Neuronal stem cell (in vitro differentiated cells): ENCODE measurements at regions not wholly inside any gene's neighbourhood (a gene's known extent, or its start where the extent isn't known, plus 50 kb on each side); places are given as distances from the start of the nearest gene placed in this dataset.

Source experiments
- DNase-seq: peaks from one replicate; pipeline ENCODE4 v3.0.0-alpha.2; 2013; ENCODE audit warnings: low spot score
- H2AFZ ChIP-seq: one replicate; pipeline ENCODE4 v1.6.1; 2013; ENCODE audit warnings: mild to moderate bottlenecking, low read length, inconsistent platforms
- H2AK5ac ChIP-seq: 2 replicates; pipeline ENCODE4 v1.6.1; 2013; ENCODE audit warnings: low read depth, mild to moderate bottlenecking, inconsistent platforms, low read length, moderate library complexity, mixed read lengths
- H2BK120ac ChIP-seq: 2 replicates; pipeline ENCODE4 v1.6.1; 2013; ENCODE audit warnings: low read depth, mild to moderate bottlenecking, inconsistent platforms, low read length, moderate library complexity, mixed read lengths
- H2BK12ac ChIP-seq: one replicate; pipeline ENCODE4 v1.6.1; 2013; ENCODE audit warnings: low read length, inconsistent platforms
- H2BK15ac ChIP-seq: 2 replicates; pipeline ENCODE4 v1.6.1; 2013; ENCODE audit warnings: mild to moderate bottlenecking, low read length, inconsistent platforms, mixed read lengths
- H2BK5ac ChIP-seq: one replicate; pipeline ENCODE4 v1.6.1; 2013; ENCODE audit warnings: inconsistent platforms, mild to moderate bottlenecking, low read length, moderate library complexity
- H3K14ac ChIP-seq: one replicate; pipeline ENCODE4 v1.6.1; 2013; ENCODE audit warnings: low read length, inconsistent platforms
- H3K18ac ChIP-seq: 2 replicates; pipeline ENCODE4 v1.6.1; 2013; ENCODE audit warnings: low read length, inconsistent platforms
- H3K23ac ChIP-seq: 2 replicates; pipeline ENCODE4 v1.6.1; 2013; ENCODE audit warnings: low read depth, mild to moderate bottlenecking, mixed read lengths, low read length, inconsistent platforms; ENCODE audit not compliant: poor library complexity
- H3K27ac ChIP-seq: replicated peaks from 3 replicates; pipeline ENCODE4 v1.5.1; 2013; ENCODE audit warnings: low read length, inconsistent platforms
- H3K27me3 ChIP-seq, 3 experiments: 2 replicates each; pipeline ENCODE4 v1.6.1; 2013; ENCODE audit warnings: low read length in 3 of 3, mild to moderate bottlenecking in 2 of 3, inconsistent platforms in 1 of 3, low read depth in 1 of 3, mixed read lengths in 1 of 3, moderate library complexity in 1 of 3; ENCODE audit not compliant: control insufficient read depth in 3 of 3, insufficient read depth in 3 of 3
- H3K36me3 ChIP-seq, 2 donors: replicated peaks in 1 of 2; 2 replicates each; pipeline ENCODE4 v1.6.1; 2013; ENCODE audit warnings: low read length in 2 of 2; ENCODE audit not compliant: control insufficient read depth in 2 of 2, insufficient read depth in 2 of 2
- H3K4ac ChIP-seq: 2 replicates; pipeline ENCODE4 v1.6.1; 2013; ENCODE audit warnings: inconsistent platforms, mild to moderate bottlenecking, low read length, moderate library complexity
- H3K4me1 ChIP-seq, 2 donors: 1 replicate in 1 of 2; 2 replicates in 1 of 2; pipeline ENCODE4 v1.6.1; 2013; ENCODE audit warnings: low read length in 2 of 2, low read depth in 1 of 2; ENCODE audit not compliant: control insufficient read depth in 2 of 2, insufficient read depth in 1 of 2
- H3K4me2 ChIP-seq: one replicate; pipeline ENCODE4 v1.6.1; 2013; ENCODE audit warnings: mild to moderate bottlenecking, low read length, inconsistent platforms; ENCODE audit not compliant: insufficient read depth, poor library complexity, severe bottlenecking
- H3K4me3 ChIP-seq, 2 donors: 2 replicates each; pipeline ENCODE4 v1.5.1; 2013; ENCODE audit warnings: low read length in 2 of 2, mild to moderate bottlenecking in 2 of 2, inconsistent platforms in 1 of 2, moderate library complexity in 1 of 2
- H3K79me1 ChIP-seq: one replicate; pipeline ENCODE4 v1.6.1; 2013; ENCODE audit warnings: low read depth, mild to moderate bottlenecking, inconsistent platforms, low read length, moderate library complexity
- H3K9ac ChIP-seq: one replicate; pipeline ENCODE4 v1.6.1; 2013; ENCODE audit warnings: mild to moderate bottlenecking, low read depth, low read length, inconsistent platforms; ENCODE audit not compliant: poor library complexity
- H3K9me3 ChIP-seq, 2 donors: replicated peaks in 1 of 2; 2 replicates each; pipeline versions ENCODE3 to v1.6.1; 2013; ENCODE audit warnings: low read length in 2 of 2, mild to moderate bottlenecking in 2 of 2, inconsistent platforms in 1 of 2, low read depth in 1 of 2, mixed read lengths in 1 of 2, moderate library complexity in 1 of 2; ENCODE audit not compliant: control insufficient read depth in 2 of 2, insufficient read depth in 1 of 2
- H4K8ac ChIP-seq: one replicate; pipeline ENCODE4 v1.6.1; 2013; ENCODE audit warnings: low read depth, mild to moderate bottlenecking, inconsistent platforms, low read length, moderate library complexity
- H4K91ac ChIP-seq: one replicate; pipeline ENCODE4 v1.6.1; 2013; ENCODE audit warnings: low read length, low read depth, mild to moderate bottlenecking, inconsistent platforms; ENCODE audit not compliant: poor library complexity
- WGBS, 2 donors: extraction: QIAGEN DNeasy Blood & Tissue Kit; methylation state at CpG; one replicate each; pipeline ENCODE4 v1.1.7; 2013; ENCODE audit warnings: missing lambda C conversion rate in 2 of 2, mixed read lengths in 1 of 2; ENCODE audit not compliant: insufficient read length in 2 of 2, insufficient replicate concordance in 1 of 2; ENCODE audit errors: extremely low coverage in 2 of 2; 5-methylcytosine and 5-hydroxymethylcytosine counted together

- Histone ChIP-seq H2AFZ (no peak overlapping the region), H3K18ac (peak overlapping the region; percentile 38), H3K23ac (no peak overlapping the region), H2BK12ac (no peak overlapping the region), H3K4me1 (peaks cover 1 to 5% of the 10 kb centered on the region in 2 donors), H2AK5ac (peak overlapping the region; percentile 46), H3K9me3 (no peaks in the 10 kb centered on the region), H3K14ac (peak overlapping the region; percentile 82), H3K4ac (no peak overlapping the region), H3K36me3 (no peaks in the 10 kb centered on the region), H3K4me3 (no peak overlapping the region), H4K91ac (no peak overlapping the region), H2BK5ac (no peak overlapping the region), H3K9ac (peak overlapping the region; percentile 21), H3K27ac (no peak overlapping the region), H3K4me2 (no peak overlapping the region), H2BK120ac (no peak overlapping the region), H3K79me1 (no peaks in the 10 kb centered on the region), H3K27me3 (peaks cover 0 to 2% (median 0%) of the 10 kb centered on the region in 3 experiments), H4K8ac (no peak overlapping the region), H2BK15ac (no peak overlapping the region)
- no CpG with 5 or more reads among the region's 3 CpGs for WGBS, 2 donors
- DNase-seq = no peak
These were observed 236.5 kb downstream of the ICE1 start for GRCh38 chr5:5658889-5659465.

DNA sequence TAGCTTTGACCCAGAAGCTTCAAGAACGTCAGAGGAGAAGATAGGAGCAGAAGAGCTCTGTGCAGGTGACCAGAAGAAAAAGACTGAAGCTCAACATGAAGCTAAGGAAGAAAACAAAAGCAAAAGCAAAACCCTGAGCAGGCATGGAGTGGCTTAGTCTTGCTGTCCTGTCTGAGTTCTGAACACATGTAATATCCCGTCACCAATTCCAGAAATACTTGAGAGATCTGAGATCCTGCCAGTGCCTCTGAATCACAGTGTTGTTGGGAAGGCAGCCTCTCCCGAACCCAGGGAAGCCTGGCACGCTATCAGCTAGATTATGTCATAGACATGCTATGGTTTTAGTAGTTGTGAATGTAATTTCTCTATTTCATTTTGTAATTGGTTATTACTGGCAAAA lies 235.7 kb downstream of the ICE1 start:
- Histone ChIP-seq H2AK5ac (no peak overlapping the region), H3K27me3 (peaks cover 0 to 2% (median 0%) of the 10 kb centered on the region in 3 experiments), H3K4me1 (peaks cover 1 to 5% of the 10 kb centered on the region in 2 donors), H3K36me3 (no peaks in the 10 kb centered on the region), H2BK5ac (no peak overlapping the region), H3K14ac (no peak overlapping the region), H3K4me3 (no peak overlapping the region), H3K9ac (no peak overlapping the region), H4K91ac (no peak overlapping the region), H3K4ac (no peak overlapping the region), H3K27ac (no peak overlapping the region), H3K18ac (no peak overlapping the region), H3K4me2 (no peak overlapping the region), H3K23ac (no peak overlapping the region), H2AFZ (no peak overlapping the region), H4K8ac (no peak overlapping the region), H3K9me3 (no peaks in the 10 kb centered on the region), H2BK15ac (no peak overlapping the region), H2BK12ac (no peak overlapping the region), H2BK120ac (no peak overlapping the region), H3K79me1 (no peaks in the 10 kb centered on the region)
- no peak for DNase-seq
- no CpG with 5 or more reads among the region's 4 CpGs for WGBS, 2 donors

GRCh38 chr5:5652181-5652580 lies 229.7 kb downstream of the ICE1 start:
- Histone ChIP-seq H3K27me3 (no peaks in the 10 kb centered on the region), H3K27ac (no peak overlapping the region), H3K79me1 (no peaks in the 10 kb centered on the region), H3K4me3 (no peak overlapping the region), H3K23ac (no peak overlapping the region), H2BK120ac (no peak overlapping the region), H2BK15ac (no peak overlapping the region), H3K36me3 (no peaks in the 10 kb centered on the region), H4K8ac (no peak overlapping the region), H2AK5ac (no peak overlapping the region), H2BK12ac (no peak overlapping the region), H3K14ac (no peak overlapping the region), H3K18ac (no peak overlapping the region), H2BK5ac (no peak overlapping the region), H3K4me1 (peaks cover 0 to 2% of the 10 kb centered on the region in 2 donors), H3K9me3 (no peaks in the 10 kb centered on the region), H3K4ac (no peak overlapping the region), H3K9ac (no peak overlapping the region), H3K4me2 (no peak overlapping the region), H2AFZ (no peak overlapping the region), H4K91ac (no peak overlapping the region)
- no peak for DNase-seq
- WGBS, 2 donors = no CpG with 5 or more reads among the region's 13 CpGs

GRCh38 chr5:5650949-5651348 lies 228.5 kb downstream of the ICE1 start:
- Histone ChIP-seq H3K4me1 (peaks cover 0 to 2% of the 10 kb centered on the region in 2 donors), H3K36me3 (no peaks in the 10 kb centered on the region), H3K9ac (no peak overlapping the region), H3K27me3 (no peaks in the 10 kb centered on the region), H4K8ac (no peak overlapping the region), H3K4me3 (no peak overlapping the region), H2BK120ac (no peak overlapping the region), H2AFZ (no peak overlapping the region), H2BK5ac (no peak overlapping the region), H3K4ac (no peak overlapping the region), H3K79me1 (no peaks in the 10 kb centered on the region), H2AK5ac (no peak overlapping the region), H4K91ac (no peak overlapping the region), H3K14ac (no peak overlapping the region), H2BK12ac (no peak overlapping the region), H3K18ac (no peak overlapping the region), H3K4me2 (no peak overlapping the region), H3K27ac (no peak overlapping the region), H3K23ac (no peak overlapping the region), H2BK15ac (no peak overlapping the region), H3K9me3 (no peaks in the 10 kb centered on the region)
- no CpG with 5 or more reads among the region's 2 CpGs for WGBS, 2 donors
- no peak for DNase-seq
